ENCODE measurements at regions not wholly inside any gene's neighbourhood (a gene's known extent, or its start where the extent isn't known, plus 50 kb on each side); places are given as distances from the start of the nearest gene placed in this dataset.

DNA sequence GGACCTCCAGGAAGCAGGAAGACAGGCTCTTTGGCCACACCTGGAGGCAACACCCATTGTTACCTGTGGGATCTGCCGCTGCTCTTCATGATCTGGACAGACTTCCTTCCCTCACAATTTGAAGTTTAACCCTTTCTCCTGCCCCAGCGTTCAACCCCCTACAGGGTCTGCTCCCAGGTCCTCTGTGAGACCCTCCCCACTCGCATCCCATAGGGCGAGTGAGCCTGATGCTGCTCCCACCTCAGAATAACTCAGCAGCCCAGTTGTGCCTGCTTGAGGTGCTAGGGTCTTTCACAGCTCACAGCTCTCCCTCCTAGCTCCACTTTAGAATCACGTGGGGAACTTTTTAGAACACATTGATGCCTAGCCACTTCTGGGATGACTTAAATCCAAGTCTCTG is 61.8 kb upstream of the C10orf90 start:
- intact Hi-C loops (cut with DNase I): no loop called here

DNA sequence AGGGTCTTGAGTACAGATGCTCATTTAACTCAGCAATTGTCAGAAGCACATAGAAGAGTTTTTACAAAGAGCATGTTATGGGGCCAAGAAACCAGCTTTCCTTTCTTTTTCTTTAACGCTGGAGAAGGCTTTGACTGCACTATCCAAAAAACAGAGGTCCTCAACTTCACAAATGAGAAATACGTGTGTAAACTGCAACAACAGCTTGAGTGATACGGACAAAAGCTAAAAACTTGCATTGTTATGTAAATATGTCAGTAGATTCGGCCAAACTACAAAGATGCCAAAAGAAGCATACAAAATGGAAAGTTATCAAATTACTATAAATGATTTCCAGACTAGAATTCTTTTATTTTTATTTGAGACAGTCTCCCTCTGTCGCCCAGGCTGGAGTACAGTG is 62.4 kb upstream of the C10orf90 start:
- ATAC-seq: no peak
- Histone ChIP-seq H3K9me3 (no peaks in the 10 kb centered on the region), H3K36me3 (no peaks in the 10 kb centered on the region), H3K27ac (no peak overlapping the region), H3K4me1 (peaks cover 10% of the 10 kb centered on the region), H3K4me3 (no peak overlapping the region), H3K27me3 (no peaks in the 10 kb centered on the region)
- DNase-seq: no peak
- intact Hi-C loops (cut with DNase I): no loop called here
- TF ChIP-seq, protein P1, sequence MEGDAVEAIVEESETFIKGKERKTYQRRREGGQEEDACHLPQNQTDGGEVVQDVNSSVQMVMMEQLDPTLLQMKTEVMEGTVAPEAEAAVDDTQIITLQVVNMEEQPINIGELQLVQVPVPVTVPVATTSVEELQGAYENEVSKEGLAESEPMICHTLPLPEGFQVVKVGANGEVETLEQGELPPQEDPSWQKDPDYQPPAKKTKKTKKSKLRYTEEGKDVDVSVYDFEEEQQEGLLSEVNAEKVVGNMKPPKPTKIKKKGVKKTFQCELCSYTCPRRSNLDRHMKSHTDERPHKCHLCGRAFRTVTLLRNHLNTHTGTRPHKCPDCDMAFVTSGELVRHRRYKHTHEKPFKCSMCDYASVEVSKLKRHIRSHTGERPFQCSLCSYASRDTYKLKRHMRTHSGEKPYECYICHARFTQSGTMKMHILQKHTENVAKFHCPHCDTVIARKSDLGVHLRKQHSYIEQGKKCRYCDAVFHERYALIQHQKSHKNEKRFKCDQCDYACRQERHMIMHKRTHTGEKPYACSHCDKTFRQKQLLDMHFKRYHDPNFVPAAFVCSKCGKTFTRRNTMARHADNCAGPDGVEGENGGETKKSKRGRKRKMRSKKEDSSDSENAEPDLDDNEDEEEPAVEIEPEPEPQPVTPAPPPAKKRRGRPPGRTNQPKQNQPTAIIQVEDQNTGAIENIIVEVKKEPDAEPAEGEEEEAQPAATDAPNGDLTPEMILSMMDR (IDR thresholded peaks at IDR 0.05): no peak

More for the DNA sequence above, 61.8 kb upstream of the C10orf90 start:
- Histone ChIP-seq H3K4me3 (no peak overlapping the region), H3K36me3 (no peaks in the 10 kb centered on the region), H3K27me3 (no peaks in the 10 kb centered on the region), H3K27ac (no peak overlapping the region), H3K9me3 (no peaks in the 10 kb centered on the region), H3K4me1 (peaks cover 10% of the 10 kb centered on the region)
- DNase-seq: no peak
- TF ChIP-seq, protein P1 (IDR thresholded peaks at IDR 0.05): no peak
- ATAC-seq: no peak

DNA sequence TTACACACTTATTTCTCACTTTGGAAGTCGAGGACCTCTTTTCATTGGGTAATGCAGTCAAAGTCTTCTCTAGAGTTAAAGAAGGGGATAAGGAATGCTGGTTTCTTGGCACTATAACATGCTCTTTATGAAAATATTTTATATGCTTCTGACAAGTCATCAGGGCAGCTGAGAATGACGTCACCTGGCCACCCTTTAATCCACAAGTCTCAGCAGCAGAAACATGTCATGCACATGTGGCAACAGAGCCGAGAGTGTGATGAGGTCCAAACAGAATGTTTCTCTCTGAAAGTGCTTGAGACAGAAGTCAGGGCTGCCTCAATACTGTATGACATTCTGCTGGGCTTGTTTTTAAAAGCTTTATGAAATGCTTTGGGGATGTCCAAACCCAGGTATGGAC is 63.5 kb upstream of the C10orf90 start:
- DNase-seq: no peak
- TF ChIP-seq, protein P1 (IDR thresholded peaks at IDR 0.05): no peak
- no peaks in the 10 kb centered on the region for H3K9me3 ChIP-seq
- no peaks in the 10 kb centered on the region for H3K36me3 ChIP-seq
- H3K27me3 ChIP-seq: no peaks in the 10 kb centered on the region
- peaks cover 10% of the 10 kb centered on the region for H3K4me1 ChIP-seq
- peak; percentile 58 for ATAC-seq
- no peak overlapping the region for H3K4me3 ChIP-seq
- H3K27ac ChIP-seq: no peak overlapping the region
- intact Hi-C loops (cut with DNase I): no loop called here

DNA sequence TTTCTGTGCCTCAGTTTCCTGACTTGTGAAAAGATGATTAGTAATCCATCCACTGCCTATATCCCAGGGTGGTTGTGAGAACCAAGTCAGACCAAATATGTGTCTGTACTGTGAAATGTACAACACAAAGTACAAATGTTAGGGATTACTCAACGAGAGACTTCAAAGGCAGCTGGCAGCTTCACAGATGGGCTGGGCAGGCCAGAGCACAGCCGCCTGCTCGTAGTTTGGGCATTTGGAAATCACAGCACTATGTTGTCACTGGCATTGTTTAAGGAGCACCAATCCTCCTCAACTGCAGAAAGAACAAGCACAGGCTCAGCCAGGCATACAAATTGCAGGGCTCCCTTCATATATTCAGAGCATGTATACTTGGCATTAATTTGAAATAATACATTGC is 64.5 kb upstream of the C10orf90 start:
- no peaks in the 10 kb centered on the region for H3K9me3 ChIP-seq
- TF ChIP-seq, protein P1 (IDR thresholded peaks at IDR 0.05): no peak
- no peak overlapping the region for H3K4me3 ChIP-seq
- peak overlapping the region; percentile 4 for H3K27ac ChIP-seq
- H3K36me3 ChIP-seq: no peaks in the 10 kb centered on the region
- ATAC-seq (peak; percentile 70), DNase-seq (no peak)
- intact Hi-C loops (cut with DNase I): no loop called here
- H3K27me3 ChIP-seq: no peaks in the 10 kb centered on the region
- peaks cover 10% of the 10 kb centered on the region for H3K4me1 ChIP-seq

DNA sequence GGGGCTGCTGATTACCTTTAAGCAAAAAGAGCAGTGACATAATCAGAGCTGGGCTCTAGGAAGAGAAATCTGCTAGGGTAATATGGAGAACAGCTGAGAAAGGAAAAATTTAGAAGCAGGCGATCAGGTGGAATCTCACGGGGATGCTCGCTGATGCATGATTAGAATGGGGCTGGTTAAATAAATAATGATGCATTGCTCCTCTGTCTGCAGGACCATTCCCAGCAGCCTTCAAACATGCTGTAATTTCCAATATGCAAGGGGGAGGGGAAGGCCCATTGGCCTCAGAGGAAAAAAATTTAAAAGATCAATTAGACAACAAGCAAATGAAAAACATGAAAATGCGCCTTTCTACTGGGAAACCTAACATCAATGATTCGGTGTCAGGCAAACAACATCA is 65.6 kb upstream of the C10orf90 start:
- Histone ChIP-seq H3K9me3 (no peaks in the 10 kb centered on the region), H3K4me3 (no peak overlapping the region), H3K4me1 (peaks cover 10% of the 10 kb centered on the region), H3K36me3 (no peaks in the 10 kb centered on the region), H3K27me3 (no peaks in the 10 kb centered on the region), H3K27ac (no peak overlapping the region)
- TF ChIP-seq, protein P1 (IDR thresholded peaks at IDR 0.05): no peak
- intact Hi-C loops (cut with DNase I): no loop called here
- DNase-seq (no peak), ATAC-seq (no peak)

DNA sequence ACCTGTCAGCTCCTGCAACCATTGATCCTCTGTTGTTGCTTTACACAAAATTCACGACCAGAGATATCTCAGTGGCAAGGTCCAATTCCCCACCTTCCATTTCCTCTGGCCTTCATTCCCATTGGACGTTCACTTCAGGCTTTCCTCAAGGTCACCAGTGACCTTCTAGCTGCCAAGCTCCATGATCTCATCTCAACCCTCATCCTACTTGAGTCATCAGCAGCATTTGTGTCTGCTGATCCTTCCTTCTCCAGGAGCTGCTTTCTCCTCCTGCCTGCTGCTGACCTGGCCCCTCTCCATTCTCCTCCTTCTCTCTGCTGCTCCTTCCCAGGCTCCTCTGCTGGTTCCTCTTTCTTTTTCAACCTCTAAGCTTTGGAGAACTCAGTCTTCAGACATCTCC is 66.2 kb upstream of the C10orf90 start:
- no peaks in the 10 kb centered on the region for H3K36me3 ChIP-seq
- H3K27me3 ChIP-seq: no peaks in the 10 kb centered on the region
- DNase-seq (no peak), ATAC-seq (no peak)
- intact Hi-C loops (cut with DNase I): no loop called here
- TF ChIP-seq, protein P1 (IDR thresholded peaks at IDR 0.05): no peak
- H3K9me3 ChIP-seq: no peaks in the 10 kb centered on the region
- H3K4me3 ChIP-seq: no peak overlapping the region
- H3K27ac ChIP-seq: no peak overlapping the region
- H3K4me1 ChIP-seq: peaks cover 10% of the 10 kb centered on the region
